Bronchial epithelial cell (primary cell): ENCODE measurements at regions not wholly inside any gene's neighbourhood (a gene's known extent, or its start where the extent isn't known, plus 50 kb on each side); places are given as distances from the start of the nearest gene placed in this dataset.

Experiments used
- DNase-seq: peaks from one replicate; pipeline ENCODE4 v3.0.0-alpha.2; 2010; ENCODE audit warnings: low read depth
- FAIRE-seq: peaks from 2 replicates; lab custom pipeline; 2011; peaks lifted over from hg19 to GRCh38; lab: Jason Lieb, UNC
- H3K27me3 ChIP-seq: 2 replicates; pipeline ENCODE4 v1.5.1; 2011; ENCODE audit warnings: low read length; ENCODE audit not compliant: control insufficient read depth, insufficient read depth
- H3K36me3 ChIP-seq: 2 replicates; pipeline ENCODE4 v1.5.1; 2011; ENCODE audit warnings: low read length; ENCODE audit not compliant: control insufficient read depth, insufficient read depth
- H3K4me3 ChIP-seq: 2 replicates; pipeline ENCODE4 v1.5.1; 2011; ENCODE audit warnings: mild to moderate bottlenecking, low read depth, low read length, control low read depth
- CTCF ChIP-seq: IDR thresholded peaks from 2 replicates; pipeline ENCODE4 v1.5.1; 2011; ENCODE audit warnings: mild to moderate bottlenecking, moderate library complexity, low read length, control low read depth, inconsistent platforms; ENCODE audit not compliant: insufficient read depth, severe bottlenecking

DNA sequence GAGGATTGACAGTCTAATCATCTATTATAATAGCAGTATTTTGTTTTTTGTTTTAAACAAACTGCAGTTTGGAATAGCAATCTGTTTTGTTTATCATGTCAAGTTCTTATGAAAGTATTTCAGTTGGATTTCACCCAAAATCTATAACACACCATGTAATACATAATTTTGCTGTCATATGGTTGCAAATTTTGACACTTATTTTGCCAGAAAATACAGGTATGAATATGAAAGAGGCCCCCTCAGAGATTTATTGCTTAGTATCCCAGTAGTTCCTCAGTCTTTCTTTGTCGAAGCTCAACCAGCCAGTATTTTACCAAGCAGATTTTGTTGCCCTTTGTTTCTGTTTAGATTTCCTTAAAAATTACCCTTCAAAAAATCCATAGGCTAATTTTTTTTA is 317.5 kb upstream of the CXADR start:
- DNase-seq (no peak), FAIRE-seq (no peak)
- H3K36me3 ChIP-seq: no peaks in the 10 kb centered on the region
- H3K4me3 ChIP-seq: no peak overlapping the region
- no peaks in the 10 kb centered on the region for H3K27me3 ChIP-seq
- TF ChIP-seq CTCF: no peak

GRCh38 chr21:17195976-17196375 is 316.9 kb upstream of the CXADR start:
- DNase-seq (no peak), FAIRE-seq (no peak)
- TF ChIP-seq CTCF: no peak
- Histone ChIP-seq H3K36me3 (no peaks in the 10 kb centered on the region), H3K27me3 (no peaks in the 10 kb centered on the region), H3K4me3 (no peak overlapping the region)

DNA sequence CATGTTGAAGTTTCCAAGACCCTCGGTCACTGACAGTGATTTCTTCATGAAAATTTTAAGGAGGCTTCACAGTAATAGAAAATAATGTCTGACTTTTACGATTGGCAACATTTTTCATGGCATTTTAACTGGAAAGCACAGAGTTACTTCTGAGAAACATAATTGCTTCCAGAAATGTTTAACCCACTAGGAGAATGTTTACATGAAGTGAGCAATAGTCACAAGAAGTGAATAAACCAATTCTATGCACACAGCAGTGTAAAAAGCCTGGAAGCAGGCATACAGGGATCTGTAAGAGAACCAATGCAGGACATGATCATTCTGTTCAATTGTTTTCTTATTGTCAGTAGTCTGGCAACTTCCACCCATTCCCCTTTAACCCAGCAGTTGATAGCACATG is 316.2 kb upstream of the CXADR start:
- DNase-seq (no peak), FAIRE-seq (no peak)
- no peaks in the 10 kb centered on the region for H3K27me3 ChIP-seq
- no peaks in the 10 kb centered on the region for H3K36me3 ChIP-seq
- no peak overlapping the region for H3K4me3 ChIP-seq
- TF ChIP-seq CTCF: no peak

DNA sequence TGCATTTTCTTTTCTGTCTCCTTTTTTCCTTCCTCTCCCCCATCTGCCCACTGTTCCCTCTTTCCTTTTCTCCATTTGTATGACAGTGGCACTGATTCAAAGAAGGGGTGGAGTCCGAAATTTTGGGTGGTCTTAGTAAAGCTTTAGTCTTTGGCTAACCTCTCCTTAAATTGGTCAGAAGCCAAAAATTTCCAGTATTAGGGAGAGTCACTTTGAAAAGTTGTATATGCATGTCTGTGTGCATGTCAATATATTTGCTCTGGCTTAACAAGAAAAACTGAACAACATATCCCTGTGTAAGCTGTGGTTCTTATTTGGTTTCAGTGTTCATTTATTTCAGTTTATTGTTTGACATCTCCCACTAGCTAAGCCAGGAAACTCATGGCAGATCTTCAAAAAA is 314.8 kb upstream of the CXADR start:
- no peak for FAIRE-seq
- no peak for DNase-seq
- no peak overlapping the region for H3K4me3 ChIP-seq
- no peak for TF ChIP-seq CTCF
- H3K27me3 ChIP-seq: no peaks in the 10 kb centered on the region
- no peaks in the 10 kb centered on the region for H3K36me3 ChIP-seq

DNA sequence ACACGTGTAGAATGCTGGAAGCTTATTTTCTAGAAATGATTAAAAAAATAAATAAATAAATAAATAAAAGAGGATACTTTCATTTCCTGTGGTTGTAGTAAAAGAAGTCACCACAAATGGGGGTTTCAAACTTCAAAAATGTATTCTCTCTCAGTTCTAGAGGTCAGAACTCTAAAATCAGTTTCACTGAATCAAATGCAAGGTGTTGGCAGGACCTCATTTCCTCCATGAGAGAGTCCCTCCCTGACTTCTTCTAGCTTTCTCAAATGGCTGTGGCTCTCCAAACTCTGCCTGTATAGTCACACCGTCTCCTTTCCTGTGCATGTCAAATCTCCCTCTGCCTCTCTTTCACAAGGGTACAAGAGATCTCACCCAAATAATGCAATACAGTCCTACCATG is 312.6 kb upstream of the CXADR start:
- no peak overlapping the region for H3K4me3 ChIP-seq
- FAIRE-seq (no peak), DNase-seq (no peak)
- no peaks in the 10 kb centered on the region for H3K27me3 ChIP-seq
- no peak for TF ChIP-seq CTCF
- no peaks in the 10 kb centered on the region for H3K36me3 ChIP-seq

DNA sequence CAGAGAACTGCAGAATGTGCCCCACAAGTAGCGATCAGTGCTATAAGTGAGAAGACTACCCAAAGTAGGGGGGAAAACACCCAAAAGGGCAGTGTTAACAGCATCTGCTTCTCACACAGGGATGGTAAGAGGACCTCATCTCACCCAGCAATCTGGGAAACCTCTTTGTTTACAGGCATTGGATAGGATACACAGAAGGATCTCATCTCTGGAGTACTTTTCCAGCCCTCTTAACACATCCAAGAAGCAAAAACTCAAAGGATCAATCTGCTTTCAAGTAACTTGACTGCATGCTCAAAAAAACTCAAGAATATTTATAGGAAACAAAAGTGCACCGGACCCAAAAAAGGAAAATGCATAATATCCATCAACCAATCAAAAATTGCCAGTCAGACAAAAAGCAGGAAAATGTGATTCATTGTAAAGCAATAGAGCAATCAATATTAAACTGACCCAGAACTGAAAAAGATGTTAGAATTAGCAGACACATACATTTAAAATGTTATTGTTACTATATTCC is 311.0 kb upstream of the CXADR start:
- Histone ChIP-seq H3K27me3 (no peaks in the 10 kb centered on the region), H3K4me3 (no peak overlapping the region), H3K36me3 (no peaks in the 10 kb centered on the region)
- no peak for TF ChIP-seq CTCF
- no peak for FAIRE-seq
- DNase-seq: no peak
